Endothelial cell of umbilical vein (primary cell): ENCODE measurements at regions not wholly inside any gene's neighbourhood (a gene's known extent, or its start where the extent isn't known, plus 50 kb on each side); places are given as distances from the start of the nearest gene placed in this dataset.

Experiments used
- BruUV-seq: library from RNA; stranded (reverse); fragments of 400-500 nt; replicated peaks from 2 replicates; lab custom pipeline; 2021; lab: Mats Ljungman, UMichigan
- CTCF ChIA-PET: fragments of 300-600, 350-600 bp; sonication (Branson Sonifier 250); formaldehyde crosslinking; loops from one replicate; lab custom pipeline; 2021; ENCODE audit warnings: antibody characterized with exemption, inconsistent platforms; lab: Charles Lee
- POLR2A ChIA-PET: fragments of 300-600, 350-600 bp; sonication (Branson Sonifier 250); formaldehyde crosslinking; loops from one replicate; lab custom pipeline; 2021; ENCODE audit warnings: antibody characterized with exemption, inconsistent platforms; lab: Charles Lee
- DNase-seq: peaks from one replicate; pipeline ENCODE4 v3.0.0-alpha.2; 2011; ENCODE audit warnings: low read depth, low spot score
- FAIRE-seq: peaks from 2 replicates; lab custom pipeline; 2011; peaks lifted over from hg19 to GRCh38; lab: Jason Lieb, UNC
- H2AFZ ChIP-seq: 2 replicates; pipeline ENCODE4 v1.6.0; 2012; ENCODE audit warnings: low read depth, low read length, control low read depth, inconsistent platforms
- H3K27ac ChIP-seq: 2 replicates; pipeline ENCODE4 v1.5.1; 2011; ENCODE audit warnings: low read depth, mild to moderate bottlenecking, control low read depth, low read length, moderate library complexity; ENCODE audit not compliant: insufficient read depth
- H3K27me3 ChIP-seq, 2 experiments: 2 replicates each; pipeline versions ENCODE4 v1.6.0 to v1.6.1; 2011; ENCODE audit warnings: low read length in 2 of 2, mixed read lengths in 1 of 2; ENCODE audit not compliant: control insufficient read depth in 2 of 2, insufficient read depth in 2 of 2
- H3K36me3 ChIP-seq, 2 experiments: 2 replicates in 1 of 2; 3 replicates in 1 of 2; pipeline ENCODE4 v1.5.1; 2011; ENCODE audit warnings: low read length in 2 of 2, mild to moderate bottlenecking in 1 of 2, moderate library complexity in 1 of 2; ENCODE audit not compliant: control insufficient read depth in 2 of 2, insufficient read depth in 2 of 2; ENCODE audit errors: extremely low read depth in 1 of 2
- H3K4me1 ChIP-seq: 3 replicates; pipeline ENCODE4 v1.5.1; 2011; ENCODE audit warnings: mild to moderate bottlenecking, low read length; ENCODE audit not compliant: control insufficient read depth, insufficient read depth; ENCODE audit errors: extremely low read depth
- H3K4me2 ChIP-seq: 2 replicates; pipeline ENCODE4 v1.6.1; 2011; ENCODE audit warnings: low read length, control low read depth, mixed read lengths; ENCODE audit not compliant: insufficient read depth
- H3K4me3 ChIP-seq, 3 experiments: fragments of 200-600 bp in 1 of 3; sonication (generic), shearing (Covaris generic) in 1 of 3; replicated peaks in 1 of 3; 2 replicates each; pipeline ENCODE4 v1.5.1; 2011 to 2016; ENCODE audit warnings: control low read depth in 3 of 3, low read length in 3 of 3, mild to moderate bottlenecking in 2 of 3, inconsistent platforms in 1 of 3, low read depth in 1 of 3, moderate library complexity in 1 of 3; ENCODE audit not compliant: insufficient read depth in 1 of 3
- H3K79me2 ChIP-seq: 2 replicates; pipeline ENCODE4 v1.6.0; 2012; ENCODE audit warnings: low read length, inconsistent platforms; ENCODE audit not compliant: control insufficient read depth, insufficient read depth
- H3K9ac ChIP-seq: replicated peaks from 2 replicates; pipeline ENCODE3; 2011; ENCODE audit warnings: low read length, control low read depth; ENCODE audit not compliant: insufficient read depth; ENCODE audit errors: extremely low read depth
- H3K9me1 ChIP-seq: replicated peaks from 3 replicates; pipeline ENCODE4 v1.6.0; 2011; ENCODE audit warnings: mild to moderate bottlenecking, low read length; ENCODE audit not compliant: control insufficient read depth, insufficient read depth; ENCODE audit errors: extremely low read depth
- H3K9me3 ChIP-seq: replicated peaks from 2 replicates; pipeline ENCODE4 v1.5.1; 2012; ENCODE audit warnings: low read length, inconsistent platforms; ENCODE audit not compliant: control insufficient read depth, insufficient read depth
- H4K20me1 ChIP-seq: replicated peaks from 2 replicates; pipeline ENCODE3; 2011; ENCODE audit warnings: mild to moderate bottlenecking, low read length; ENCODE audit not compliant: control insufficient read depth, insufficient read depth; ENCODE audit errors: extremely low read depth
- CTCF ChIP-seq, 2 donors: IDR thresholded peaks; 1 replicate in 1 of 2; 2 replicates in 1 of 2; pipeline ENCODE4 v1.5.1; 2011; ENCODE audit warnings: low read length in 2 of 2, mild to moderate bottlenecking in 2 of 2, moderate library complexity in 2 of 2, control low read depth in 1 of 2, inconsistent platforms in 1 of 2, low read depth in 1 of 2; ENCODE audit not compliant: insufficient read depth in 1 of 2; ENCODE audit errors: extremely low read depth in 1 of 2
- EZH2 ChIP-seq: IDR thresholded peaks from 2 replicates; pipeline ENCODE4 v1.6.1; 2012; ENCODE audit warnings: borderline replicate concordance, low read depth, mild to moderate bottlenecking, moderate library complexity, low read length, inconsistent platforms; ENCODE audit not compliant: severe bottlenecking
- FOS ChIP-seq: IDR thresholded peaks from 2 replicates; pipeline ENCODE4 v1.6.1; 2011; ENCODE audit warnings: mild to moderate bottlenecking, low read length, moderate library complexity, borderline replicate concordance; ENCODE audit not compliant: insufficient read depth
- GATA2 ChIP-seq: IDR thresholded peaks from 2 replicates; pipeline ENCODE4 v1.7.0; 2011; ENCODE audit warnings: low read depth, mild to moderate bottlenecking, moderate library complexity, mixed read lengths, low read length; ENCODE audit not compliant: insufficient read length, insufficient read depth
- JUN ChIP-seq: IDR thresholded peaks from 2 replicates; pipeline ENCODE4 v1.6.1; 2011; ENCODE audit warnings: borderline replicate concordance, low read depth; ENCODE audit not compliant: insufficient read length, insufficient read depth
- MYC ChIP-seq: IDR thresholded peaks from one replicate; pipeline ENCODE4 v1.6.1; 2011; ENCODE audit warnings: mild to moderate bottlenecking, low read depth, low read length
- POLR2A ChIP-seq: IDR thresholded peaks from 2 replicates; pipeline ENCODE4 v1.6.1; 2012; ENCODE audit warnings: low read depth, mild to moderate bottlenecking, control low read depth, low read length
- dilution Hi-C: fragments of 300-500 bp; cut with MboI; formaldehyde crosslinking; loops from one replicate; pipeline ENCODE4 v1.15.0; 2019; ENCODE audit warnings: low sequenced_read_pairs; ENCODE audit not compliant: extremely low pct_ligation_motif_present
- intact Hi-C: fragments of 100-400 bp; cut with micrococcal nuclease; formaldehyde crosslinking; loops from one replicate; pipeline ENCODE4 v1.10.0; 2022
- TF ChIP-seq, protein P1 (sequence below): IDR thresholded peaks from 2 replicates; pipeline ENCODE4 v1.6.1; 2011; ENCODE audit not compliant: insufficient read depth, insufficient read length

GRCh38 chr5:158430166-158430797 is 571.3 kb upstream of the CLINT1 start:
- dilution Hi-C loops (no loop called here), intact Hi-C loops (no loop called here)
- Histone ChIP-seq H3K9ac (no peak overlapping the region), H3K36me3 (no peaks in the 10 kb centered on the region), H3K27me3 (peaks cover 0 to 1% of the 10 kb centered on the region in 2 experiments), H3K4me3 (no peak overlapping the region), H3K4me2 (no peak overlapping the region), H3K4me1 (no peaks in the 10 kb centered on the region), H4K20me1 (no peaks in the 10 kb centered on the region), H2AFZ (no peak overlapping the region), H3K27ac (no peak overlapping the region), H3K9me3 (no peaks in the 10 kb centered on the region), H3K9me1 (no peaks in the 10 kb centered on the region), H3K79me2 (no peaks in the 10 kb centered on the region)
- CTCF ChIA-PET: interaction anchor here (0.7 to 1.5 kb wide), 2 partner anchors 8 to 355 kb away, joined by 3 to 4 read pairs; no protein-coding TSS in a partner anchor
- no peak for FAIRE-seq
- no peak for TF ChIP-seq EZH2
- TF ChIP-seq CTCF (IDR thresholded peaks at IDR 0.05; ENCODE audit: extremely low read depth in 1 of 2, insufficient read depth in 1 of 2, low read depth in 1 of 2, low read length in 2 of 2): no peak
- no peak for TF ChIP-seq MYC
- TF ChIP-seq FOS: no peak
- no peak for TF ChIP-seq JUN
- TF ChIP-seq, protein P1, sequence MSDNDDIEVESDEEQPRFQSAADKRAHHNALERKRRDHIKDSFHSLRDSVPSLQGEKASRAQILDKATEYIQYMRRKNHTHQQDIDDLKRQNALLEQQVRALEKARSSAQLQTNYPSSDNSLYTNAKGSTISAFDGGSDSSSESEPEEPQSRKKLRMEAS: no peak
- no peak for TF ChIP-seq GATA2
- no peak for TF ChIP-seq POLR2A
- no TSS peak for BruUV-seq
- DNase-seq: no peak
- POLR2A ChIA-PET: no interaction called here
